ENCODE measurements at regions not wholly inside any gene's neighbourhood (a gene's known extent, or its start where the extent isn't known, plus 50 kb on each side); places are given as distances from the start of the nearest gene placed in this dataset.
"Not testable (repeated sequence)": the region's sequence is repeated elsewhere in the genome, so short reads cannot be mapped to it uniquely, and the experiment has no call there.

- not testable (repeated sequence) for H3K4me3 ChIP-seq (ENCODE audit: low read depth in 1 of 2, low read length in 2 of 2); H3K27ac ChIP-seq (ENCODE audit: low read depth, low read length); H3K9me3 ChIP-seq (ENCODE audit: control insufficient read depth in 1 of 2, low read length in 2 of 2); H3K4me1 ChIP-seq (ENCODE audit: control insufficient read depth in 1 of 2, insufficient read depth in 2 of 2, low read length in 2 of 2); H3K27me3 ChIP-seq (ENCODE audit: control insufficient read depth in 1 of 2, insufficient read depth in 2 of 2, low read length in 2 of 2); H3K36me3 ChIP-seq (ENCODE audit: control insufficient read depth in 1 of 2, insufficient read depth in 2 of 2, low read length in 2 of 2); H3K9ac ChIP-seq (ENCODE audit: low read depth in 1 of 2, low read length in 2 of 2)
These were observed 174.8 kb downstream of the COL12A1 start for GRCh38 chr6:75031102-75031501.

DNA sequence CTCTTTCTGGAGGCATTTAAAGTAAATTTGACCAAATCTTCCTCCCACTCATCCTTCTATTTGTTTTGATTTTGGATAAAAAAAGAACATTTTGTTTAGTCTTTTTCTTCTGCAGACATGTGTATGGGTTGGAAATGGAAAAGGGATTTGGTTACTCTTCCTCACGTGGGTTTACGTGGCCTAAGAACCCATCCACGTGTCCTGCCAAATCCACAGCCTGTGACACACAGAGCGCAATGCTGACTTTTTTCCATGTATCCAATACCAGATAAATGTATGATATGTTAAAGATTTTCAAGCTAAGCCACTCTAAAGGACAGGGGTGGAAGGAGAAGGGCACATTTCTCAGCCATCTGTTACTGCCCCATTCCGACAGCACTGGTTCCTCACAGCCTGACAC lies 176.5 kb downstream of the COL12A1 start:
- no peaks in the 10 kb centered on the region for H3K27me3 ChIP-seq (ENCODE audit: control insufficient read depth in 1 of 2, insufficient read depth in 2 of 2, low read length in 2 of 2)
- H3K9ac ChIP-seq (ENCODE audit: low read depth in 1 of 2, low read length in 2 of 2) = no peak overlapping the region
- H3K9me3 ChIP-seq (ENCODE audit: control insufficient read depth in 1 of 2, low read length in 2 of 2) = no peaks in the 10 kb centered on the region
- no peaks in the 10 kb centered on the region for H3K4me1 ChIP-seq (ENCODE audit: control insufficient read depth in 1 of 2, insufficient read depth in 2 of 2, low read length in 2 of 2)
- no peak overlapping the region for H3K27ac ChIP-seq (ENCODE audit: low read depth, low read length)
- H3K36me3 ChIP-seq (ENCODE audit: control insufficient read depth in 1 of 2, insufficient read depth in 2 of 2, low read length in 2 of 2) = no peaks in the 10 kb centered on the region
- no peak overlapping the region for H3K4me3 ChIP-seq (ENCODE audit: low read depth in 1 of 2, low read length in 2 of 2)

DNA sequence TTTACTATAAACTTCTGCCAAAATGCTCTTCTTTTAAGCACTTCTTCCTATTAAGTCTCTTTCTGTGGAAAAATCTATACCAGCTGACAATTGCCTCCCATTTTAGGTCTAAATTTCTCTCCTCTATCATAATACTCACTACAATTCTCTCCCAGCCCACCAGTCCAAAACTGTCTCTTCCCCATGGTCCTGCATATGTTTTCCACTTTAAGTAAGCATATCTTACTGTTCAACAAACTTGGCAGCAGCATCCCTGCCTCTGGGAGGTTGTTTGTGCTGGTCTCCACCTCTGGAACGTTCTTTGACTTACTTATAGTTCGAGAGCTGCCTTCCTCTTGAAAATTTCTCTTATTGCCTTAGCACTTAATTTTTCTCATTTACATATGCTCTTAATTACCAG lies 180.5 kb downstream of the COL12A1 start:
- H3K27ac ChIP-seq (ENCODE audit: low read depth, low read length) = no peak overlapping the region
- no peaks in the 10 kb centered on the region for H3K36me3 ChIP-seq (ENCODE audit: control insufficient read depth in 1 of 2, insufficient read depth in 2 of 2, low read length in 2 of 2)
- no peak overlapping the region for H3K9ac ChIP-seq (ENCODE audit: low read depth in 1 of 2, low read length in 2 of 2)
- no peaks in the 10 kb centered on the region for H3K27me3 ChIP-seq (ENCODE audit: control insufficient read depth in 1 of 2, insufficient read depth in 2 of 2, low read length in 2 of 2)
- no peaks in the 10 kb centered on the region for H3K4me1 ChIP-seq (ENCODE audit: control insufficient read depth in 1 of 2, insufficient read depth in 2 of 2, low read length in 2 of 2)
- H3K4me3 ChIP-seq (ENCODE audit: low read depth in 1 of 2, low read length in 2 of 2) = no peak overlapping the region
- H3K9me3 ChIP-seq (ENCODE audit: control insufficient read depth in 1 of 2, low read length in 2 of 2) = no peaks in the 10 kb centered on the region

- Histone ChIP-seq H3K4me3 (ENCODE audit: low read depth in 1 of 2, low read length in 2 of 2) (no peak overlapping the region), H3K36me3 (ENCODE audit: control insufficient read depth in 1 of 2, insufficient read depth in 2 of 2, low read length in 2 of 2) (no peaks in the 10 kb centered on the region), H3K27ac (ENCODE audit: low read depth, low read length) (no peak overlapping the region), H3K27me3 (ENCODE audit: control insufficient read depth in 1 of 2, insufficient read depth in 2 of 2, low read length in 2 of 2) (no peaks in the 10 kb centered on the region), H3K9me3 (ENCODE audit: control insufficient read depth in 1 of 2, low read length in 2 of 2) (no peaks in the 10 kb centered on the region), H3K9ac (ENCODE audit: low read depth in 1 of 2, low read length in 2 of 2) (no peak overlapping the region), H3K4me1 (ENCODE audit: control insufficient read depth in 1 of 2, insufficient read depth in 2 of 2, low read length in 2 of 2) (no peaks in the 10 kb centered on the region)
These were observed 181.0 kb downstream of the COL12A1 start for GRCh38 chr6:75024828-75025227.

DNA sequence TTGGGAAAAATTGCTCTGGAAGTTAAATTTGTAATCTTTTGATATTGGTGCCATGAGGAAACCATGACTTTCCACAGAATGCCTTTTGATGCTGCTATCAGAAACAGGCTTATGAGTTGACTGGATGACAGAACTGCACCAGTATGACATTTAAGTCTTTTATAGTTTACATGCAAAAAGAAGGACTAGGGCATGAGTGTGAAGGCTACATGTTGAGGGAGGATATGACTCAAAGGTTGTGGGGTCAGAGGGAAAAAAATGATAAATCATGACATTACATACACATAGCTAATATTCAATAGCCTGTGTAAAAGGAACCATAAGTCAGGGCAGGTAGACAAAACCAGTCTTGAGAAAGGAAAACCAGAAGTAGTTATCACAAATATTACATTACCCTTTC lies 182.2 kb downstream of the COL12A1 start:
- Histone ChIP-seq H3K4me1 (ENCODE audit: control insufficient read depth in 1 of 2, insufficient read depth in 2 of 2, low read length in 2 of 2) (no peaks in the 10 kb centered on the region), H3K27ac (ENCODE audit: low read depth, low read length) (no peak overlapping the region), H3K4me3 (ENCODE audit: low read depth in 1 of 2, low read length in 2 of 2) (no peak overlapping the region), H3K9me3 (ENCODE audit: control insufficient read depth in 1 of 2, low read length in 2 of 2) (no peaks in the 10 kb centered on the region), H3K36me3 (ENCODE audit: control insufficient read depth in 1 of 2, insufficient read depth in 2 of 2, low read length in 2 of 2) (no peaks in the 10 kb centered on the region), H3K27me3 (ENCODE audit: control insufficient read depth in 1 of 2, insufficient read depth in 2 of 2, low read length in 2 of 2) (no peaks in the 10 kb centered on the region), H3K9ac (ENCODE audit: low read depth in 1 of 2, low read length in 2 of 2) (no peak overlapping the region)

- H3K27ac ChIP-seq (ENCODE audit: low read depth, low read length) = no peak overlapping the region
- H3K27me3 ChIP-seq (ENCODE audit: control insufficient read depth in 1 of 2, insufficient read depth in 2 of 2, low read length in 2 of 2) = no peaks in the 10 kb centered on the region
- H3K9ac ChIP-seq (ENCODE audit: low read depth in 1 of 2, low read length in 2 of 2) = no peak overlapping the region
- no peaks in the 10 kb centered on the region for H3K36me3 ChIP-seq (ENCODE audit: control insufficient read depth in 1 of 2, insufficient read depth in 2 of 2, low read length in 2 of 2)
- no peak overlapping the region for H3K4me3 ChIP-seq (ENCODE audit: low read depth in 1 of 2, low read length in 2 of 2)
- no peaks in the 10 kb centered on the region for H3K9me3 ChIP-seq (ENCODE audit: control insufficient read depth in 1 of 2, low read length in 2 of 2)
- no peaks in the 10 kb centered on the region for H3K4me1 ChIP-seq (ENCODE audit: control insufficient read depth in 1 of 2, insufficient read depth in 2 of 2, low read length in 2 of 2)
These were observed 184.9 kb downstream of the COL12A1 start for GRCh38 chr6:75020971-75021370.

- no peaks in the 10 kb centered on the region for H3K36me3 ChIP-seq (ENCODE audit: control insufficient read depth in 1 of 2, insufficient read depth in 2 of 2, low read length in 2 of 2)
- no peak overlapping the region for H3K4me3 ChIP-seq (ENCODE audit: low read depth in 1 of 2, low read length in 2 of 2)
- no peak overlapping the region for H3K27ac ChIP-seq (ENCODE audit: low read depth, low read length)
- no peak overlapping the region for H3K9ac ChIP-seq (ENCODE audit: low read depth in 1 of 2, low read length in 2 of 2)
- H3K27me3 ChIP-seq (ENCODE audit: control insufficient read depth in 1 of 2, insufficient read depth in 2 of 2, low read length in 2 of 2) = no peaks in the 10 kb centered on the region
- H3K4me1 ChIP-seq (ENCODE audit: control insufficient read depth in 1 of 2, insufficient read depth in 2 of 2, low read length in 2 of 2) = no peaks in the 10 kb centered on the region
- no peaks in the 10 kb centered on the region for H3K9me3 ChIP-seq (ENCODE audit: control insufficient read depth in 1 of 2, low read length in 2 of 2)
These were observed 185.5 kb downstream of the COL12A1 start for GRCh38 chr6:75020376-75020775.

DNA sequence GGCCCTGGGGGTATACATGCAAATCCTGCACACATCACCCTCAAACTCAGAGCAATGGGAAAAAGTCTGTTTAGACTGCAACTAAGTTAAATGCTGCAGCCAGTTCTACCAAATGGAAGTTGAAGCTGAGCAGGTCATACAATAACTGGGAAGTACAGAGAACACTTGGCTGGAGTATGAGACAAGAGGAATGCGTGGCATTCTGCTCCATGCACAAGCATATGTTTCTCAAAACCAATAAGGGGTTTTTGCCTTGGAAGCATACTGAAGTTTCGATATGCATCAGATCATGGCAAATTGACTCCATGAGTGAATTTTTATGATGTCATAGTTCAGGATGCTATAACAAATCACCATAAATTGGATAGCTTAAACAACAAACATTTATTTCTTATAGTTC lies 193.8 kb downstream of the COL12A1 start:
- Histone ChIP-seq H3K9me3 (ENCODE audit: control insufficient read depth in 1 of 2, low read length in 2 of 2) (no peaks in the 10 kb centered on the region), H3K4me1 (ENCODE audit: control insufficient read depth in 1 of 2, insufficient read depth in 2 of 2, low read length in 2 of 2) (no peaks in the 10 kb centered on the region), H3K36me3 (ENCODE audit: control insufficient read depth in 1 of 2, insufficient read depth in 2 of 2, low read length in 2 of 2) (no peaks in the 10 kb centered on the region), H3K27me3 (ENCODE audit: control insufficient read depth in 1 of 2, insufficient read depth in 2 of 2, low read length in 2 of 2) (no peaks in the 10 kb centered on the region), H3K9ac (ENCODE audit: low read depth in 1 of 2, low read length in 2 of 2) (no peak overlapping the region), H3K4me3 (ENCODE audit: low read depth in 1 of 2, low read length in 2 of 2) (no peak overlapping the region), H3K27ac (ENCODE audit: low read depth, low read length) (no peak overlapping the region)

DNA sequence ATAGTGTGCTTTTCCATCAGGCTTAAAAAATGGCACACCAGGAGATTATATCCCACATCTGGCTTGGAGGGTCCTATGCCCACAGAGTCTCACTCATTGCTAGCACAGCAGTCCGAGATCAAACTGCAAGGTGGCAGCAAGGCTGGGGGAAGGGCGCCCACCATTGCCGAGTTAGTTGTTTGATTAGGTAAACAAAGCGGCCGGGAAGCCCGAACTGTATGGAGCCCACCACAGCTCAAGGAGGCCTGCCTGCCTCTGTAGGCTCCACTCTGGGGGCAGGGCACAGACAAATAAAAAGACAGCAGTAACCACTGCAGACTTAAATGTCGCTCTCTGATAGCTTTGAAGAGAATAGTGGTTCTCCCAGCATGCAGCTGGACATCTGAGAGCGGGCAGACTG lies 201.9 kb downstream of the COL12A1 start:
- not testable (repeated sequence) for H3K4me1 ChIP-seq (ENCODE audit: control insufficient read depth in 1 of 2, insufficient read depth in 2 of 2, low read length in 2 of 2); H3K36me3 ChIP-seq (ENCODE audit: control insufficient read depth in 1 of 2, insufficient read depth in 2 of 2, low read length in 2 of 2); H3K9me3 ChIP-seq (ENCODE audit: control insufficient read depth in 1 of 2, low read length in 2 of 2); H3K27ac ChIP-seq (ENCODE audit: low read depth, low read length); H3K4me3 ChIP-seq (ENCODE audit: low read depth in 1 of 2, low read length in 2 of 2); H3K27me3 ChIP-seq (ENCODE audit: control insufficient read depth in 1 of 2, insufficient read depth in 2 of 2, low read length in 2 of 2); H3K9ac ChIP-seq (ENCODE audit: low read depth in 1 of 2, low read length in 2 of 2)

DNA sequence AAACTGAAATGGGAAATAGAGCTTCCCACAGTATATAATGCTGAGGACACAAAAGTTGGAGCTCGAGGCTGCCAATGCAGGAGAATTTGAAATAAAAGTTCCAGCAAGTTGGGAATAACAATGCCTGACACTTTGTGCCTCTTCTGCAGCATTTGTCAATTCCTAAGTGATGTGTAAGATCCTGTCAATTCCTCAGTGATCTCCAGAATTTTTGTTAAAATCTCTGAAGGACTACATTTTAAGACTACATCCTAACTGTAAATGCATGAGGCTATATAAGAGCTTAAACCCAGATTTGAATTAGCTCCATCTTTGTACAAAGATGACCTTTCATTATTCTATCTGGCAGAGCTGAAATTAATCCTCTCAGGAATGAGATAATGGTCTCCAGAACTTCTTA lies 208.2 kb downstream of the COL12A1 start:
- Histone ChIP-seq H3K4me1 (ENCODE audit: control insufficient read depth in 1 of 2, insufficient read depth in 2 of 2, low read length in 2 of 2) (no peaks in the 10 kb centered on the region), H3K4me3 (ENCODE audit: low read depth in 1 of 2, low read length in 2 of 2) (no peak overlapping the region), H3K9ac (ENCODE audit: low read depth in 1 of 2, low read length in 2 of 2) (no peak overlapping the region), H3K27me3 (ENCODE audit: control insufficient read depth in 1 of 2, insufficient read depth in 2 of 2, low read length in 2 of 2) (no peaks in the 10 kb centered on the region), H3K9me3 (ENCODE audit: control insufficient read depth in 1 of 2, low read length in 2 of 2) (no peaks in the 10 kb centered on the region), H3K36me3 (ENCODE audit: control insufficient read depth in 1 of 2, insufficient read depth in 2 of 2, low read length in 2 of 2) (no peaks in the 10 kb centered on the region), H3K27ac (ENCODE audit: low read depth, low read length) (no peak overlapping the region)

DNA sequence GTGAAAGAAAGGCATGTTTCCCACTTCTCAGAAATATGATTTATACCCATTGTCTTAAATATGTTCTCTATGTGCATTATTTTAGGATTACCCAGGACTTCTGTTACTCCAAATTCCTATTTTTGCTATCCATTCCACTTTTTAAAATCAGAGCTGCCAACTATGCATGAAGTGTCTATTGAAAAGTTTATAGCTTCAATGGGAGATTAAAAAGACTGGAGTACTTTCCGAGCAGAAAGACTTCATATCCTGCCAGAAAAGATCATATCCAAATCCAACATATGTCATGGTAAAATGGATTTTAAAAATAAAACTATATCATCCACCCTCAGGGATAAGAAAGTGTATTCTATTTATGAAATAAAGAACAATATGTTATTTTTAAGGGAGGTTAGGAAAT lies 212.7 kb downstream of the COL12A1 start:
- Histone ChIP-seq H3K9me3 (ENCODE audit: control insufficient read depth in 1 of 2, low read length in 2 of 2) (no peaks in the 10 kb centered on the region), H3K4me1 (ENCODE audit: control insufficient read depth in 1 of 2, insufficient read depth in 2 of 2, low read length in 2 of 2) (no peaks in the 10 kb centered on the region), H3K9ac (ENCODE audit: low read depth in 1 of 2, low read length in 2 of 2) (no peak overlapping the region), H3K27ac (ENCODE audit: low read depth, low read length) (no peak overlapping the region), H3K27me3 (ENCODE audit: control insufficient read depth in 1 of 2, insufficient read depth in 2 of 2, low read length in 2 of 2) (no peaks in the 10 kb centered on the region), H3K36me3 (ENCODE audit: control insufficient read depth in 1 of 2, insufficient read depth in 2 of 2, low read length in 2 of 2) (no peaks in the 10 kb centered on the region), H3K4me3 (ENCODE audit: low read depth in 1 of 2, low read length in 2 of 2) (no peak overlapping the region)
